A549 (cell line): ENCODE measurements at regions not wholly inside any gene's neighbourhood (a gene's known extent, or its start where the extent isn't known, plus 50 kb on each side); places are given as distances from the start of the nearest gene placed in this dataset.

ENCODE experiments used
- ATAC-seq, 2 experiments: fragments of 200-7000 bp in 1 of 2; fragments of >200 bp in 1 of 2; cut with Nextera tagmentation in 1 of 2; cut with Tn5 transposase in 1 of 2; 3 replicates each; pipeline versions ENCODE4 v1.8.0 to v1.9.1; 2018 to 2020; ENCODE audit warnings: mild to moderate bottlenecking in 1 of 2, moderate library complexity in 1 of 2
- CTCF ChIA-PET: fragments of 300-600 bp; sonication (Branson Sonifier 250); formaldehyde crosslinking; extraction: SDS; loops from one replicate; lab custom pipeline; 2021; ENCODE audit warnings: antibody characterized with exemption, inconsistent platforms; lab: Yijun Ruan, JAX
- POLR2A ChIA-PET: fragments of 350-600 bp; formaldehyde crosslinking; extraction: SDS; loops from one replicate; lab custom pipeline; 2021; ENCODE audit warnings: antibody characterized with exemption, inconsistent platforms; lab: Yijun Ruan, JAX
- DNase-seq, 2 experiments: peaks; one replicate each; pipeline versions ENCODE4 v3.0.0 to v3.0.0-alpha.2; 2011 to 2016; ENCODE audit warnings: low read depth in 1 of 2, low spot score in 1 of 2
- FAIRE-seq: peaks from 2 replicates; lab custom pipeline; 2011; peaks lifted over from hg19 to GRCh38; lab: Jason Lieb, UNC
- H3K27ac ChIP-seq, 2 experiments: fragments of >200 bp; sonication (Bioruptor Twin); formaldehyde crosslinking; 3 replicates each; pipeline ENCODE4 v1.5.1; 2016 to 2017
- H3K4me1 ChIP-seq: fragments of >200 bp; sonication (Bioruptor Twin); formaldehyde crosslinking; 3 replicates; pipeline ENCODE4 v1.6.1; 2016
- H3K4me2 ChIP-seq: fragments of >200 bp; sonication (Bioruptor Twin); formaldehyde crosslinking; 3 replicates; pipeline ENCODE4 v1.6.1; 2016
- H3K4me3 ChIP-seq: fragments of >200 bp; sonication (Bioruptor Twin); formaldehyde crosslinking; 3 replicates; pipeline ENCODE4 v1.5.1; 2016
- H3K9me3 ChIP-seq: fragments of >200 bp; sonication (Bioruptor Twin); formaldehyde crosslinking; 3 replicates; pipeline ENCODE4 v1.6.1; 2016
- BCL3 ChIP-seq: fragments of >200 bp; sonication (Bioruptor Twin); formaldehyde crosslinking; IDR thresholded peaks from 3 replicates; pipeline ENCODE4 v1.6.1; 2016
- BHLHE40 ChIP-seq: IDR thresholded peaks from 2 replicates; pipeline ENCODE4 v1.6.1; 2012; ENCODE audit warnings: low read depth, low read length, inconsistent platforms
- CEBPB ChIP-seq, 2 experiments: fragments of >200 bp in 1 of 2; sonication (Bioruptor Twin) in 1 of 2; formaldehyde crosslinking in 1 of 2; IDR thresholded peaks; 2 replicates each; pipeline ENCODE4 v1.6.1; 2012 to 2016
- CHD2 ChIP-seq: fragments of 150-350 bp; IDR thresholded peaks from 2 replicates; pipeline ENCODE4 v1.6.1; 2014; ENCODE audit warnings: low read length; ENCODE audit not compliant: partially characterized antibody
- CHD4 ChIP-seq: fragments of 200-600 bp; sonication (generic); IDR thresholded peaks from 2 replicates; pipeline ENCODE4 v1.6.1; 2016; ENCODE audit warnings: antibody characterized with exemption, mild to moderate bottlenecking, borderline replicate concordance
- E2F6 ChIP-seq: IDR thresholded peaks from 2 replicates; pipeline ENCODE4 v1.6.1; 2012; ENCODE audit warnings: low read depth, borderline replicate concordance
- ELK1 ChIP-seq: fragments of 150-350 bp; IDR thresholded peaks from 2 replicates; pipeline ENCODE4 v1.6.1; 2014; ENCODE audit warnings: low read depth, mild to moderate bottlenecking, low read length
- FOXS1 ChIP-seq: fragments of 250-450 bp; sonication (Bioruptor Pico); IDR thresholded peaks from 2 replicates; pipeline ENCODE4 v1.5.0; 2020; ENCODE audit warnings: mild to moderate bottlenecking, moderate library complexity
- HDAC2 ChIP-seq: fragments of 200-600 bp; sonication (generic); IDR thresholded peaks from 2 replicates; pipeline ENCODE4 v1.6.1; 2016
- HOXB5 ChIP-seq: fragments of 250-450 bp; sonication (Bioruptor Pico); IDR thresholded peaks from 2 replicates; pipeline ENCODE4 v1.5.0; 2020; ENCODE audit warnings: mild to moderate bottlenecking, moderate library complexity
- JUNB ChIP-seq: fragments of >200 bp; sonication (Bioruptor Twin); formaldehyde crosslinking; IDR thresholded peaks from 2 replicates; pipeline ENCODE4 v1.6.1; 2016
- POLR2A ChIP-seq: IDR thresholded peaks from 2 replicates; pipeline ENCODE4 v1.6.1; 2012; ENCODE audit warnings: mild to moderate bottlenecking, low read length
- RCOR1 ChIP-seq: fragments of 150-350 bp; IDR thresholded peaks from 2 replicates; pipeline ENCODE4 v1.6.1; 2014; ENCODE audit warnings: antibody characterized with exemption, low read length, low read depth
- REST ChIP-seq: fragments of 200-600 bp; sonication (generic); IDR thresholded peaks from 2 replicates; pipeline ENCODE4 v1.6.1; 2016; ENCODE audit warnings: antibody characterized with exemption, mild to moderate bottlenecking, moderate library complexity
- RNF2 ChIP-seq: fragments of 200-600 bp; sonication (generic); IDR thresholded peaks from 2 replicates; pipeline ENCODE4 v1.6.1; 2016; ENCODE audit warnings: low read depth, mild to moderate bottlenecking, antibody characterized with exemption, moderate library complexity, borderline replicate concordance
- SMC3 ChIP-seq: fragments of >200 bp; sonication (Bioruptor Twin); formaldehyde crosslinking; IDR thresholded peaks from 3 replicates; pipeline ENCODE4 v1.6.1; 2018; ENCODE audit warnings: inconsistent platforms
- SREBF2 ChIP-seq: fragments of 450-650 bp; IDR thresholded peaks from 2 replicates; pipeline ENCODE4 v1.6.1; 2014; ENCODE audit warnings: mild to moderate bottlenecking, moderate library complexity
- TFCP2L1 ChIP-seq: fragments of 250-450 bp; sonication (Bioruptor Pico); IDR thresholded peaks from 2 replicates; pipeline ENCODE4 v1.5.0; 2021; ENCODE audit warnings: mild to moderate bottlenecking
- ZC3H11A ChIP-seq: fragments of 450-650 bp; IDR thresholded peaks from 2 replicates; pipeline ENCODE4 v1.6.1; 2014; ENCODE audit warnings: antibody characterized with exemption, mild to moderate bottlenecking
- WGBS: methylation state at CpG from one replicate; pipeline ENCODE4 v1.1.6; 2017; ENCODE audit errors: missing lambda C conversion rate; 5-methylcytosine and 5-hydroxymethylcytosine counted together

GRCh38 chr6:51029561-51029960, 210.9 kb downstream of the TFAP2B start:
- ChIA-PET POLR2A (no interaction called here), CTCF (no interaction called here)
- H3K4me3 ChIP-seq = no peak overlapping the region
- no peaks in the 10 kb centered on the region for H3K4me1 ChIP-seq
- no peak overlapping the region for H3K27ac ChIP-seq
- TF ChIP-seq ZC3H11A (no peak), CHD2 (no peak), BHLHE40 (no peak), FOXS1 (CRISPR knock-in tag) (no peak), SREBF2 (no peak), TFCP2L1 (CRISPR knock-in tag) (no peak), ELK1 (no peak), CHD4 (no peak), HDAC2 (no peak), RNF2 (no peak), SMC3 (no peak), RCOR1 (no peak)
- WGBS = 7% methylated on average over 1 of the region's 1 CpG
- ATAC-seq (no peak), DNase-seq (no peak), FAIRE-seq (no peak)
- H3K9me3 ChIP-seq = no peaks in the 10 kb centered on the region
- H3K4me2 ChIP-seq = no peak overlapping the region

GRCh38 chr6:51045548-51045947, 226.9 kb downstream of the TFAP2B start:
- H3K9me3 ChIP-seq = no peaks in the 10 kb centered on the region
- ATAC-seq (no peak), DNase-seq (no peak)
- no peak overlapping the region for H3K27ac ChIP-seq
- H3K4me3 ChIP-seq = no peak overlapping the region
- no peak for TF ChIP-seq CEBPB (IDR thresholded peaks at IDR 0.05)
- no peak for TF ChIP-seq POLR2A
- no peak for TF ChIP-seq ZC3H11A
- TF ChIP-seq HOXB5 (CRISPR knock-in tag) = no peak
- TF ChIP-seq BCL3 = no peak
- no peak for TF ChIP-seq E2F6
- TF ChIP-seq REST = no peak
- TF ChIP-seq JUNB = no peak
- TF ChIP-seq, all 56 proteins: peak for 0
- CTCF ChIA-PET = no interaction called here
- Histone ChIP-seq H3K4me2 (no peak overlapping the region), H3K4me1 (no peaks in the 10 kb centered on the region)
- FAIRE-seq = no peak
- 21% methylated on average over 2 of the region's 2 CpGs for WGBS
- POLR2A ChIA-PET = no interaction called here
